ENCODE measurements at regions not wholly inside any gene's neighbourhood (a gene's known extent, or its start where the extent isn't known, plus 50 kb on each side); places are given as distances from the start of the nearest gene placed in this dataset.

GRCh38 chr5:31119938-31120641 is 73.4 kb upstream of the CDH6 start:
- DNase-seq = no peak
- H3K4me1 ChIP-seq = no peaks in the 10 kb centered on the region
- no peak overlapping the region for H3K4me3 ChIP-seq
- H3K27ac ChIP-seq (replicated peaks) = no peak overlapping the region
- H3K9me3 ChIP-seq (replicated peaks) = no peaks in the 10 kb centered on the region
- no peak for TF ChIP-seq CTCF (IDR thresholded peaks at IDR 0.05; ENCODE audit: borderline replicate concordance)
- intact Hi-C loops (cut with micrococcal nuclease) = no loop called here
- no peaks in the 10 kb centered on the region for H3K36me3 ChIP-seq
- no peaks in the 10 kb centered on the region for H3K27me3 ChIP-seq (ENCODE audit: low read depth)

- intact Hi-C loops (cut with micrococcal nuclease) = no loop called here
- no peaks in the 10 kb centered on the region for H3K9me3 ChIP-seq (replicated peaks)
- no peak for TF ChIP-seq CTCF (IDR thresholded peaks at IDR 0.05; ENCODE audit: borderline replicate concordance)
- no peak overlapping the region for H3K27ac ChIP-seq (replicated peaks)
- no peaks in the 10 kb centered on the region for H3K36me3 ChIP-seq
- no peak for DNase-seq
- H3K4me3 ChIP-seq = no peak overlapping the region
- H3K4me1 ChIP-seq = no peaks in the 10 kb centered on the region
- no peaks in the 10 kb centered on the region for H3K27me3 ChIP-seq (ENCODE audit: low read depth)
Observed at GRCh38 chr5:31116466-31117031, 76.9 kb upstream of the CDH6 start.

GRCh38 chr5:31114817-31115216 is 78.7 kb upstream of the CDH6 start:
- no peaks in the 10 kb centered on the region for H3K27me3 ChIP-seq (ENCODE audit: low read depth)
- no peaks in the 10 kb centered on the region for H3K9me3 ChIP-seq (replicated peaks)
- H3K36me3 ChIP-seq = no peaks in the 10 kb centered on the region
- H3K27ac ChIP-seq (replicated peaks) = no peak overlapping the region
- no peaks in the 10 kb centered on the region for H3K4me1 ChIP-seq
- DNase-seq = no peak
- no peak for TF ChIP-seq CTCF (IDR thresholded peaks at IDR 0.05; ENCODE audit: borderline replicate concordance)
- H3K4me3 ChIP-seq = no peak overlapping the region
- intact Hi-C loops (cut with micrococcal nuclease) = no loop called here

- no peak for DNase-seq
- H3K4me3 ChIP-seq = no peak overlapping the region
- H3K4me1 ChIP-seq = no peaks in the 10 kb centered on the region
- no peaks in the 10 kb centered on the region for H3K27me3 ChIP-seq (ENCODE audit: low read depth)
- no peak for TF ChIP-seq CTCF (IDR thresholded peaks at IDR 0.05; ENCODE audit: borderline replicate concordance)
- no peaks in the 10 kb centered on the region for H3K9me3 ChIP-seq (replicated peaks)
- intact Hi-C loops (cut with micrococcal nuclease) = no loop called here
- H3K27ac ChIP-seq (replicated peaks) = no peak overlapping the region
- no peaks in the 10 kb centered on the region for H3K36me3 ChIP-seq
Observed at GRCh38 chr5:31113666-31114350, 79.7 kb upstream of the CDH6 start.

- intact Hi-C loops (cut with micrococcal nuclease) = no loop called here
- no peak for TF ChIP-seq CTCF (IDR thresholded peaks at IDR 0.05; ENCODE audit: borderline replicate concordance)
- no peak for DNase-seq
Observed at GRCh38 chr5:31113101-31113500, 80.4 kb upstream of the CDH6 start.

More at GRCh38 chr5:31113101-31113500, 80.4 kb upstream of the CDH6 start:
- H3K4me3 ChIP-seq = no peak overlapping the region
- no peaks in the 10 kb centered on the region for H3K4me1 ChIP-seq
- H3K9me3 ChIP-seq (replicated peaks) = no peaks in the 10 kb centered on the region
- no peaks in the 10 kb centered on the region for H3K36me3 ChIP-seq
- no peaks in the 10 kb centered on the region for H3K27me3 ChIP-seq (ENCODE audit: low read depth)
- no peak overlapping the region for H3K27ac ChIP-seq (replicated peaks)

Measured in left ventricle myocardium inferior (tissue), 1 donor.